SK-N-SH (cell line): ENCODE measurements at regions not wholly inside any gene's neighbourhood (a gene's known extent, or its start where the extent isn't known, plus 50 kb on each side); places are given as distances from the start of the nearest gene placed in this dataset.

Experiments used
- CTCF ChIA-PET: fragments of 300-600, 350-600 bp; formaldehyde crosslinking; extraction: SDS; loops from one replicate; lab custom pipeline; 2021; lab: Yijun Ruan, JAX
- POLR2A ChIA-PET: fragments of 350-600 bp; sonication (Branson Sonifier 250); formaldehyde crosslinking; extraction: SDS; loops from one replicate; lab custom pipeline; 2020; ENCODE audit warnings: antibody characterized with exemption, inconsistent platforms; lab: Yijun Ruan, JAX
- DNase-seq: peaks from one replicate; pipeline ENCODE4 v3.0.0; 2012
- H2AFZ ChIP-seq: fragments of 200-600 bp; sonication (generic); 2 replicates; pipeline ENCODE4 v1.8.1; 2016; ENCODE audit warnings: antibody characterized with exemption, mild to moderate bottlenecking, low read depth
- H3F3A ChIP-seq: fragments of 200-600 bp; sonication (generic); replicated peaks from 2 replicates; pipeline ENCODE3; 2016; ENCODE audit warnings: antibody characterized with exemption, mild to moderate bottlenecking; ENCODE audit not compliant: insufficient read depth
- H3K27ac ChIP-seq, 2 experiments: fragments of 200-500 bp in 1 of 2; fragments of 200-600 bp in 1 of 2; sonication (Bioruptor generic) in 1 of 2; sonication (generic), shearing (Covaris generic) in 1 of 2; 2 replicates each; pipeline versions ENCODE4 v1.5.1 to v1.6.1; 2014 to 2016; ENCODE audit warnings: low read depth in 2 of 2, inconsistent platforms in 1 of 2, low read length in 1 of 2, mild to moderate bottlenecking in 1 of 2, mixed read lengths in 1 of 2
- H3K27me3 ChIP-seq: fragments of 200-600 bp; sonication (generic), shearing (Covaris generic); 2 replicates; pipeline ENCODE4 v1.6.1; 2016; ENCODE audit warnings: mixed run types; ENCODE audit not compliant: insufficient read depth
- H3K36me3 ChIP-seq, 2 experiments: fragments of 200-500 bp in 1 of 2; fragments of 200-600 bp in 1 of 2; sonication (Bioruptor generic) in 1 of 2; sonication (generic) in 1 of 2; replicated peaks in 1 of 2; 2 replicates each; pipeline versions ENCODE3 to v1.5.1; 2014 to 2016; ENCODE audit warnings: low read length in 1 of 2, mild to moderate bottlenecking in 1 of 2; ENCODE audit not compliant: insufficient read depth in 2 of 2, control insufficient read depth in 1 of 2
- H3K4me1 ChIP-seq, 2 experiments: fragments of 200-500 bp in 1 of 2; fragments of 200-600 bp in 1 of 2; sonication (Bioruptor generic) in 1 of 2; sonication (generic), shearing (Covaris generic) in 1 of 2; 2 replicates each; pipeline versions ENCODE4 v1.5.1 to v1.6.1; 2014 to 2016; ENCODE audit warnings: low read depth in 1 of 2, low read length in 1 of 2, mixed run types in 1 of 2; ENCODE audit not compliant: insufficient read depth in 2 of 2, control insufficient read depth in 1 of 2
- H3K4me2 ChIP-seq: fragments of 200-600 bp; sonication (generic), shearing (Covaris generic); 2 replicates; pipeline ENCODE4 v1.6.1; 2017; ENCODE audit warnings: mixed run types
- H3K4me3 ChIP-seq, 2 experiments: fragments of 200-500 bp in 1 of 2; fragments of 200-600 bp in 1 of 2; sonication (Bioruptor generic) in 1 of 2; sonication (generic), shearing (Covaris generic) in 1 of 2; 2 replicates each; pipeline versions ENCODE4 v1.5.1 to v1.8.1; 2014 to 2016; ENCODE audit warnings: low read depth in 2 of 2, inconsistent platforms in 1 of 2, low read length in 1 of 2, mild to moderate bottlenecking in 1 of 2, mixed read lengths in 1 of 2, moderate library complexity in 1 of 2
- H3K79me2 ChIP-seq: fragments of 200-600 bp; sonication (generic); 2 replicates; pipeline ENCODE4 v1.8.1; 2017; ENCODE audit warnings: mild to moderate bottlenecking; ENCODE audit not compliant: insufficient read depth
- H3K9ac ChIP-seq: fragments of 200-600 bp; sonication (generic); 2 replicates; pipeline ENCODE4 v1.6.1; 2017; ENCODE audit warnings: mixed run types
- H3K9me2 ChIP-seq: fragments of 200-600 bp; sonication (generic); 2 replicates; pipeline ENCODE4 v1.6.1; 2017; ENCODE audit warnings: mixed run types
- H3K9me3 ChIP-seq: fragments of 200-600 bp; sonication (generic); 2 replicates; pipeline ENCODE4 v1.6.1; 2017; ENCODE audit warnings: mixed run types, mild to moderate bottlenecking, moderate library complexity
- H4K20me1 ChIP-seq: fragments of 200-600 bp; sonication (generic); 2 replicates; pipeline ENCODE4 v1.6.1; 2017; ENCODE audit warnings: mild to moderate bottlenecking, mixed run types; ENCODE audit not compliant: insufficient read depth
- ELF1 ChIP-seq: IDR thresholded peaks from 2 replicates; pipeline ENCODE4 v1.4.0; 2012
- EZH2phosphoT487 ChIP-seq: fragments of 200-600 bp; sonication (generic); IDR thresholded peaks from 2 replicates; pipeline ENCODE4 v1.6.1; 2017; ENCODE audit warnings: low read depth, mixed run types, mild to moderate bottlenecking, antibody characterized with exemption, moderate library complexity, borderline replicate concordance
- FOXM1 ChIP-seq: IDR thresholded peaks from 2 replicates; pipeline ENCODE4 v1.4.0; 2012; ENCODE audit warnings: low read depth, mild to moderate bottlenecking
- GABPA ChIP-seq: IDR thresholded peaks from 2 replicates; pipeline ENCODE4 v1.4.0; 2012; ENCODE audit warnings: low read depth, mild to moderate bottlenecking
- MAX ChIP-seq: IDR thresholded peaks from 2 replicates; pipeline ENCODE4 v1.4.0; 2012; ENCODE audit warnings: low read depth
- MEF2A ChIP-seq: IDR thresholded peaks from 2 replicates; pipeline ENCODE4 v1.4.0; 2012; ENCODE audit warnings: low read depth, borderline replicate concordance
- PBX3 ChIP-seq: IDR thresholded peaks from 2 replicates; pipeline ENCODE4; 2012
- POLR2AphosphoS5 ChIP-seq: IDR thresholded peaks from 2 replicates; pipeline ENCODE4 v1.6.1; 2012; ENCODE audit warnings: low read depth, low read length
- RCOR1 ChIP-seq: fragments of 150-350 bp; IDR thresholded peaks from 2 replicates; pipeline ENCODE4 v1.6.1; 2017; ENCODE audit warnings: antibody characterized with exemption, low read length
- RFX5 ChIP-seq: IDR thresholded peaks from 2 replicates; pipeline ENCODE4 v1.6.1; 2012; ENCODE audit warnings: mild to moderate bottlenecking, improper control_type of control experiment, low read length
- SIN3A ChIP-seq: IDR thresholded peaks from 2 replicates; pipeline ENCODE4 v1.6.1; 2012; ENCODE audit warnings: low read depth, mild to moderate bottlenecking, low read length, moderate library complexity, borderline replicate concordance
- TAF1 ChIP-seq: IDR thresholded peaks from 2 replicates; pipeline ENCODE4 v1.6.1; 2012; ENCODE audit warnings: low read depth, mild to moderate bottlenecking, low read length, moderate library complexity, borderline replicate concordance
- USF1 ChIP-seq: IDR thresholded peaks from 2 replicates; pipeline ENCODE4 v1.4.0; 2012; ENCODE audit warnings: low read depth, borderline replicate concordance
- YY1 ChIP-seq: IDR thresholded peaks from 2 replicates; pipeline ENCODE4 v1.4.0; 2012; ENCODE audit warnings: low read depth, mild to moderate bottlenecking
- WGBS: methylation state at CpG from one replicate; pipeline ENCODE4 v1.1.6; 2017; ENCODE audit warnings: low lambda C conversion rate; 5-methylcytosine and 5-hydroxymethylcytosine counted together
- TF ChIP-seq, protein P1 (sequence below): fragments of 150-350 bp; IDR thresholded peaks from 2 replicates; pipeline ENCODE4 v1.6.1; 2016; ENCODE audit warnings: mild to moderate bottlenecking, low read depth, low read length

- no peak overlapping the region for H3K27ac ChIP-seq
- ChIA-PET POLR2A (no interaction called here), CTCF (no interaction called here)
- H3K4me3 ChIP-seq: no peak overlapping the region
- H3K4me1 ChIP-seq: peaks cover 0 to 6% of the 10 kb centered on the region in 2 experiments; a peak in 2 of 4 replicates
- no peak overlapping the region for H3K4me2 ChIP-seq
- WGBS: 74% methylated on average over 1 of the region's 1 CpG
- H3K9me3 ChIP-seq: no peaks in the 10 kb centered on the region
- H2AFZ ChIP-seq: no peak overlapping the region
- DNase-seq: no peak
- H3K79me2 ChIP-seq: no peaks in the 10 kb centered on the region
- H3K9me2 ChIP-seq: no peaks in the 10 kb centered on the region
- H3K9ac ChIP-seq: no peak overlapping the region
- no peaks in the 10 kb centered on the region for H4K20me1 ChIP-seq
- H3K36me3 ChIP-seq: no peaks in the 10 kb centered on the region
- TF ChIP-seq EZH2phosphoT487 (no peak), POLR2AphosphoS5 (no peak), YY1 (no peak), USF1 (no peak), RFX5 (no peak)
- H3F3A ChIP-seq: no peaks in the 10 kb centered on the region
- no peaks in the 10 kb centered on the region for H3K27me3 ChIP-seq
These were observed 91.9 kb upstream of the MED13 start for GRCh38 chr17:62156949-62157348.

- H3K4me2 ChIP-seq: no peak overlapping the region
- no peaks in the 10 kb centered on the region for H3K9me3 ChIP-seq
- no peaks in the 10 kb centered on the region for H3K36me3 ChIP-seq
- no peaks in the 10 kb centered on the region for H3F3A ChIP-seq
- H4K20me1 ChIP-seq: no peaks in the 10 kb centered on the region
- WGBS: 75% methylated on average over 2 of the region's 2 CpGs
- CTCF ChIA-PET: no interaction called here
- H3K79me2 ChIP-seq: no peaks in the 10 kb centered on the region
- no peak for DNase-seq
- no peaks in the 10 kb centered on the region for H3K27me3 ChIP-seq
- no peaks in the 10 kb centered on the region for H3K4me1 ChIP-seq
- no peak overlapping the region for H2AFZ ChIP-seq
- H3K9me2 ChIP-seq: no peaks in the 10 kb centered on the region
- H3K9ac ChIP-seq: no peak overlapping the region
- POLR2A ChIA-PET: no interaction called here
- TF ChIP-seq, protein P1, sequence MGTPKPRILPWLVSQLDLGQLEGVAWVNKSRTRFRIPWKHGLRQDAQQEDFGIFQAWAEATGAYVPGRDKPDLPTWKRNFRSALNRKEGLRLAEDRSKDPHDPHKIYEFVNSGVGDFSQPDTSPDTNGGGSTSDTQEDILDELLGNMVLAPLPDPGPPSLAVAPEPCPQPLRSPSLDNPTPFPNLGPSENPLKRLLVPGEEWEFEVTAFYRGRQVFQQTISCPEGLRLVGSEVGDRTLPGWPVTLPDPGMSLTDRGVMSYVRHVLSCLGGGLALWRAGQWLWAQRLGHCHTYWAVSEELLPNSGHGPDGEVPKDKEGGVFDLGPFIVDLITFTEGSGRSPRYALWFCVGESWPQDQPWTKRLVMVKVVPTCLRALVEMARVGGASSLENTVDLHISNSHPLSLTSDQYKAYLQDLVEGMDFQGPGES: no peak
- TF ChIP-seq PBX3 (no peak), TAF1 (no peak), FOXM1 (no peak), MEF2A (no peak), ELF1 (no peak), RCOR1 (no peak), POLR2AphosphoS5 (no peak), USF1 (no peak), MAX (no peak), SIN3A (no peak), GABPA (no peak), EZH2phosphoT487 (no peak)
- no peak overlapping the region for H3K27ac ChIP-seq
- H3K4me3 ChIP-seq: no peak overlapping the region
These were observed 89.8 kb upstream of the MED13 start for GRCh38 chr17:62154909-62155308.
